CD4-positive, alpha-beta T cell treated with Interleukin-21 for 1 hour (primary cell): ENCODE measurements at regions not wholly inside any gene's neighbourhood (a gene's known extent, or its start where the extent isn't known, plus 50 kb on each side); places are given as distances from the start of the nearest gene placed in this dataset.

Experiments
- DNase-seq: peaks from one replicate; pipeline ENCODE4 v3.0.0-alpha.2; 2020

DNA sequence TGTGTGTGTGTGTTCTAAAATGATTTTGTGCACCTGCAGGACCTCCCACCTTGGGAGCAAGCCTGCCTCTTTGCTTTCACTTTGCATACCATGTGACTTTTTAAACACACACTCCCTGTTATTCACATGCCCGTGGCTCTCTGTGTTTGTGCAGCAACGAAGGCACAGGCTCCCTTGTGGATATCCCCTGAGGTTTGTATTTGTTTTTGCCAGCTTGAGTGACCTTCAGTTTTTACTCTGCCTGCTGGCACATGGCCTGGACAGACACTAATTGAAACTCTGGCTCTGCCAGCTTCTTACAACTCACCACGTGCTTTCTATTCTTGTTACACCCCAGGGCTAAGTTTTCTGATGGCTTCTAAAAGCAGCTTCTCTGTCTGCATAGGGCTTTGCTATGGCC lies 885.8 kb downstream of the SH3BGRL start:
- peak; percentile 2 for DNase-seq

- peak; percentile 1 for DNase-seq
Measured at GRCh38 chrX:82092307-82092706, 890.4 kb downstream of the SH3BGRL start.

GRCh38 chrX:82125103-82125502 lies 923.2 kb downstream of the SH3BGRL start:
- no peak for DNase-seq

DNA sequence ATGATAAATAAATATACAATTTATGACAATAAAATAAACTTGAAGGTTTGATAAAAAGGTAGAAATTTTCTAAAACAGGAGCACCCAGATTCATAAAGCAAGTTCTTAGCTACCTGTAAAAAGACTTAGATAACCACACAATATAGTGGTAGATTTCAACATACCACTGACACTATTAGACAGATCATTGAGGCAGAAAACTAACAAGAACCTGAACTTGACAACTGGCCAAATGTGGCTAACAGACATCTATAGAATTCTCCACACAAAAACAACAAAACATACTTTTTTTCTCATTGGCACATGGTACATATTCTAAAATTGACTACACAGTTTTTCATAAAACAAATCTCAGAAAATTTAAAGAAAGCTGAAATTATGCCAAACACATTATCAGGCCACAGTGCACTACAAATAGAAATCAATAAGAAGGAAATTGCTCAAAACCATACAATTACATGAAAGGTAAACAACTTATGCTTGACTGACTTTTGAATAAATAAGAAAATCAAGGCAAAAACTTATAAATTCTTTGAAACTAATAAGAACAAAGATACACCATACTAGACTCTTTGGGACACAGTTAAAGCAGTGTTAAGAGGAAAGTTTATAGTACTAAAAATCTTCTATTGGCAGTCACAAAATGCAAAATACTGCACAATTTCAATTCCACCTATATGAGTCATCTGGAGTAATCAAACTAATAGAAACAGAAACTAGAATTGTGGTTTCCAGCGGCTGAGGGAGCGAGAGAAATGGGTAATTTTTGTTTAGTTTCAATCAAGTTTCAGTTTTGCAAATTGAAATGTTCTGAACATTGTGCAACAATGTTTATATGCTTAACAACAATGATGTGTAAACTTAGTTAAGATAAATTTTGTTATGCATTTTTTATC lies 925.6 kb downstream of the SH3BGRL start:
- DNase-seq = peak; percentile 34

GRCh38 chrX:82134378-82134777 lies 932.5 kb downstream of the SH3BGRL start:
- DNase-seq = peak; percentile 12

DNA sequence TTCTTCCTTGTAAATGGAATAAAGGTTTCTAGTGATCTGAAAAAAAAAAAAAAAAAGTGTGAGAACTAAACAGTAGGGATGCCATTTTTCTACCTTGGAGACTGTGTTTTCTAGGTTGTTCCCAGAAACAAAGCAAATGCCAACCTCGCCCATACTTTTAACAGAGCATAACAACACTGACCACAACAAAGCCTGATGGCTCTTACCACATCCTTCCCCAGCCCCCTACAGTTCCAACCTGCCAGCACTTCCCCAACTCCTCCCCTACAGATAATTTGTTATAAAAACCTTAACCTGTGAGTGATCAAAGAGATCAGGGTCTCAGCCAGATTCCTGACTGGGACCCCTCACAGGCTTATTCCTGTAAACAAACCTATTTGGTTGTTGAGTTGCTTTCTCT lies 940.0 kb downstream of the SH3BGRL start:
- DNase-seq = peak; percentile 59

DNA sequence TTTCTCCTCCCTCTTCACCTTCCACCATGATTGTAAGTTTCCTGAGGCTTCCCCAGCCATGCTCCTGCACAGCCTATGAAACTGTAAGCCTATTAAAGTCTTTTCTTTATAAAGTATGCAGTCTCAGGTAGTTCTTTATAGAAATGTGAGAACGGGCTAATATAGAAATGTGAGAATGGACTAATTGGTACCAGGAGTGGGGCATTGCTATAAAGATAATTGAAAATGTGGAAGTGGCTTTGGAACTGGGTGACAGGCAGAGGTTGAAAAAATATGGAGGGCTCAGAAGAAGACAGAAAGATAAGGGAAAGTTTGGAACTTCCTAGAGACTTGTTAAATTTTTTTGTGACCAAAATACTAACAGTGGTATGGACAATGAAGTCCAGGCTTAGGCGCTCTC lies 959.3 kb downstream of the SH3BGRL start:
- DNase-seq = no peak

DNA sequence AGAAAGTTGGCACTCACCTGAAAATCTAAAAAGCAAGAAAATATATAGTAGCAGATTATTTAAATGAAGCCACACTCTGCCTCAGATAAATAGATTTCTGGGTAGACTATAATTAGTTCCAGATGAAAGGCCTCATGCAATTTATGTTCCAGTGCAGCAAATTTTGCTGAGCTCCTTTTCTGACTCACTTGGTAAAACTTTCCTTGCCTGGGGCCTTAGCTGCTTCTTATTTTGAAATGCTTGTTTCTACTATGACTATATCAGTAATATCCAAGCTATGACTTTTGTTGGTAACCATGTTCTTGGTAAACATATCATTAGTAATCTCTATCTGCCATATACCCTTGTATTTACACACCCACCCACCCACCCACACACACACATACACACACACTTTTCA lies 961.8 kb downstream of the SH3BGRL start:
- no peak for DNase-seq

DNA sequence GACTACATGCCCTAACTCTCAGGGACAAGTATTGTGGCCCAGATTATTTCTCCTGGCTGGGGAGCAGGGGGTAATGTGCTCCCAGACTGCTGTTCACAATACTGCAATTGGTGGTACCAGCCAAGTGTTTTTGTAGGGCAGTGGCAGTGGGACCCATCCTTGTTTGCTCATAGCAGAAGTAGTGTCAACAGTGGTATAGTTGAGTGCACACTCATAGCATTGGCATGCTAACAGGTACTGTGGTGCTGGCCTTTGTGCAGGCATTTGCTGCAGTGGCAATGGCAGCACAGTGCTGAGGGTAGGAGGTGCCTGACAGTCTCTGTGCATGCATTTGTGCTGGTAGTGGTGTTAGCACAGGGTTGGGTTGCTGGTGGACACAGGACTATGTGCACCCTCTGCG lies 995.0 kb downstream of the SH3BGRL start:
- DNase-seq = no peak

DNA sequence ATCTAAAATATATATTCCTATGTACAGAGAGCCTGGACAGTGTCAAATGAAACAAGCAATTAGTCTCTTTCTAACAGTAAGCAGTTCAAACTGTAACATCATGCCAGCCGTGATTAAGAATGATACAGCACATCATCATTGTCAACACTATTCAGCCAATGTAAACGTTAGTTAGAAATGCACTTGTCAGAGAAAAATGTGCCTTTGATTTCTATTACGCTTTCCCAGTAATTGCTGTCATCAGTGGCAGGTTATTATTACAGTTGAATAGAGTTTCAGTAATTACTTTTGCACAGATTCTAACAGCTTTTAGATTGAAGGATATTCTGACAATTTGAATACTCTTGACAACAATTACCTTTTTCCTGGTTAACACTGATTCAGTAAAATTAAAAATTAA lies 1007.1 kb downstream of the SH3BGRL start:
- DNase-seq = no peak

- DNase-seq = peak; percentile 23
Measured at GRCh38 chrX:82218361-82218760, 1016.5 kb downstream of the SH3BGRL start.

GRCh38 chrX:82219129-82219528 lies 1017.2 kb downstream of the SH3BGRL start:
- no peak for DNase-seq

DNA sequence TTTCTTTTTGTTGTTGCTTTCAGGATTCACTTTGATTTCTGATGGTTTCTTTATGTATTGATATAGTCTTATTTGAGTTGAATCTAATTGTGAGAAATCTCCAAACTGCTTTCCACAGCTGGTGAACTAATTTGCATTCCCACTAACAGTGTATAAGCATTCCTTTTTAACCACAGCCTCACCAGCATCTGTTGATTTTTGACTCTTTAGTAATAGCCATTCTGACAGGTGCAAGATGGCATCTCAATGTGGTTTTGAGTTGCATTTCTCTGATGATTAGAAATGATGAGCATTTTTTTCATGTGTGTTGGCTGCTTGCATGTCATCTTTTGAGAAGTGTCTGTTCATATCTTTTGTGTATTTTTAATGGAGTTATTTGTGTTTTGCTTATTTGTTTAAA lies 1023.1 kb downstream of the SH3BGRL start:
- no peak for DNase-seq

DNA sequence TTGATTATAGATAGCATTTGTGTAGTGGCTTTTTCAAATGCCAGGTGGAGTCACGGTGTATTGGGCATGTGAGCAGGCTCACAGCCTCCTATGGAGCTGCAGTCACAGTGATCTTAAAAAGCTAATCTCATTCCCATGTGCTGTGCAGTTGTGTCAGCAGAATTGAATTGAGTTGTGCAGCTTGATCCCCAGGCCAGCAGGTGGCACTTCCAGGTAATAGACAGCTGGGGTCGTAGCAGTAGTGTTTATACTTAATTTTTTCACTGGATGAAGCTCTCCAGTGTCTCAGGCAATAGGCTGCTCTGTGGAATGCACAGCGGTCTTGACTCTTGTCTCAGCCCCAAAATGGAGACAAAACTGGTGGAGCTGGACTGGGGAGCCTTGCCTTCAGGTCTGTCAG lies 1028.1 kb downstream of the SH3BGRL start:
- DNase-seq = no peak

DNA sequence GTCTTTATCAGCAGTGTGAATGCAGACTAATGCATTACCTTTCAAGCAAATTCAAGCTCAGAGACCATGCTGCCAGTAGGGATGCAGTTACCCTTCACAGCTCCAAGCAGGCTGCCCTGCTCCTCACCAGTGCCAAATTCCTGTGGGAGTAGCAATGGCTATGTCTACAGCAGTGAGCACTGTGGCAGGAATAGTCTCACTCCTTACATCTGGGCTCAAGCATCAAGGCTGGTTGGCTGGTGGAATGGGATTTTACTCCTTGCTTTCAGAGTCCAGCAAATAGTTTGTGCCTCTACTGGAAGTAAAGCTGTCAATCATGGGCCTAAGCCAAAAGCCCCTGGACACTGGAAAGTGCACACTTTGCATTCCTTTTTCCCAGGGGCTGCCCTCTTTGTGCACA lies 1030.8 kb downstream of the SH3BGRL start:
- no peak for DNase-seq

DNA sequence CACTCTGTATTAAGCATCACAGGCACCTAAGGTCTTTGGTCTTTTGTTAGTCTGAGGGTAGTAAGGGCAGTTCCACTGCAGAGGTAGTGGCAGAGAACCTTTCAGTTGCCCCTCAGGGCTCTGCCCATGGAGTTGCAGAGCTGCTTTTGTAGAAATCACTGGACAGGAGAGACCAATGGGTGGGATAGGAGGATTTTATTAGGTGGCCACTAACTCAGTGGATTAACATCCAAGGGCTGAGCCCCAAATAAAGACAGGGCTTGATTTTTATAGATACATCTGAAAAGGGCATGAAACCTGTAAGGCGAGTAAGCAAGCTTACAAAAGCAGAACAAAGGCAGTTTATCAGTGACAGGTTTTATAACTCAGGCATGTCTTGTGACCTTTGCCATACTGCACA lies 1035.4 kb downstream of the SH3BGRL start:
- no peak for DNase-seq
